Keratinocyte (primary cell): ENCODE measurements at regions not wholly inside any gene's neighbourhood (a gene's known extent, or its start where the extent isn't known, plus 50 kb on each side); places are given as distances from the start of the nearest gene placed in this dataset.

Experiments used
- CTCF ChIP-seq, 3 experiments: IDR thresholded peaks in 1 of 3; conservative IDR thresholded peaks in 1 of 3; optimal IDR thresholded peaks in 1 of 3; 2 replicates in 2 of 3; 3 replicates in 1 of 3; pipeline versions ENCODE3 to v1.5.1; 2011; ENCODE audit warnings: low read length in 3 of 3, mild to moderate bottlenecking in 3 of 3, moderate library complexity in 2 of 3, control low read depth in 1 of 3, inconsistent platforms in 1 of 3; ENCODE audit not compliant: insufficient read depth in 2 of 3; ENCODE audit errors: extremely low read depth in 1 of 3
- EZH2 ChIP-seq: IDR thresholded peaks from one replicate; pipeline ENCODE4 v1.6.1; 2012; ENCODE audit warnings: inconsistent platforms, mild to moderate bottlenecking, low read length, moderate library complexity

GRCh38 chr12:94799136-94799535 lies 148.8 kb upstream of the TMCC3 start:
- no peak for TF ChIP-seq CTCF (optimal IDR thresholded peaks at IDR 0.05 in 1 of 3, IDR thresholded peaks at IDR 0.05 in 1 of 3, conservative IDR thresholded peaks at IDR 0.05 in 1 of 3; ENCODE audit: extremely low read depth in 1 of 3, insufficient read depth in 2 of 3, low read length in 3 of 3)
- TF ChIP-seq EZH2, result no peak
